COR-L47 (cell line): ENCODE measurements at regions not wholly inside any gene's neighbourhood (a gene's known extent, or its start where the extent isn't known, plus 50 kb on each side); places are given as distances from the start of the nearest gene placed in this dataset.

Experiments used
- DNase-seq: peaks from one replicate; lab custom pipeline; 2025; lab: John Stamatoyannopoulos, UW

DNA sequence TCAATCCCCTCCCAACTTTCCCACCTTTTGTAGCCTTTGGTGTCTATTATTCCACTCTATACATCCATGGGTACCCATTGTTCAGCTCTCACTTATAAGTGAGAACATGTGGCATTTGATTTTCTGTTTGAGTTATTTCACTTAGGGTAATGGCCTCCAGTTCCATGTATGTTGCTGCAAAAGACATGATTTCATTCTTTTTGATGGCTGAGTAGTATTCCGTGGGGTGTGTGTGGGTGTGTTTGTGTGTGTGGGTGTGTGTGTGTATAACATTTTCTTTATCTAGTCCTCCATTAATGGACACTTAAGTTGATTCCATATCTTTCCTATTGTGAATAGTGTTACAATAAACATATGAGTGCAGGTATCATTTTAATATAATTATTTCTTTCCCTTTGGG is 157.5 kb upstream of the FSTL4 start:
- DNase-seq, result no peak

DNA sequence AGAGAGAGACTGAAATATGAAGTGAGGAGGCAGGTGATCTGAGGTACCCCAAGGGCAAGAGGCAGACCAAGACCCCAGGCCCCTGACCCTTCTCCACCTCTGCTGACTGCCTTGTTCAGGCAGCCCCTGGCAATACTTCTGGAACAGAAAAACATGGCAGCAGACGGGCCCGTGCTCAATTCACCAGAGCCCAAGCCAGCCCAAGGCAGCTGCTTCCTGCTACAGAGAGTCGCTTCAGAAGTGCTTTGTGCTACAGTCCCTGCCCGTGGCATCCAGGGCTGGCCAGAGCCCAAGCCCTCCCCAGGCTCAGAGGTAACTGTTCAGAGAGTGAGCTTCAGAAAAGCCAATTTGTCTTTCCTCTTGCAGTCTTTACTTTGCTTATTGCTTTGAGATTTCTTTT is 151.4 kb upstream of the FSTL4 start:
- no peak for DNase-seq

DNA sequence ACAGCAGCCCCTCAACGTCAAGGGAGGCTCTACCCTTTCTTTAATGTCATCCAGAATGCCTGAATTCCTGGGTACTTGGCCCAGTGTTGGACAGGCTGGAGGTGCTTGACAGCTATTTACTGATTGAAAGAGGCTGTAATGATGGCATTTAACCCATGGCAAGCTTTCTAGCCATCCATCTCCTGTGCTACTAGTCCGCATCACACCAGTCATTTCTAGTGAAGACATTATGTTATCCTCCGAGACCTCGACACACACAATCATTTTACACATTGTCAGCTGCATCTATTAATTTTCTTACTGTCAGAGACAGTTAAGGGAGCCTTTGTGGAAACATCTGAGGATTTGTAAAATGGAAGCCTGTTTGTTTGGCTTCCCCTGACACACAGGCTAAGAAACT is 149.3 kb upstream of the FSTL4 start:
- no peak for DNase-seq

DNA sequence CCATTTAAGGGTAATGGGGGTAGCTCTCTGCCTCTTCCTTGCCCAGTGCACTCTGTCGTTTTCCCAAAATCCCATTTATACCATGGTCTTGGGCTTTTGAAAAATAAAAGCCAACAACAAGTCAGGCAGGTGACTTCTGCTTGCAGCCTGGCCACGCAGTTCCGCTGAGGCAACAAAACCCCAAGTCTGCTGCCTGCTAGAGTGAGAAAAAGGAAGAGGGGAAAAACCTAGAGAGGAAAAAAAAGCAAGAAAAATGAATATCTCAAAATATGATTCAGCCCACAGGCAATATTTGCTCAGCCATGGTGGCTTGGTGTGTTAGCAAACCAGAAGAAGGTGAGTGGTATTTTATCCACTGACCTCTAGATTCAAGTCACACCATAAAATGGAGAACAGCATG is 148.2 kb upstream of the FSTL4 start:
- no peak for DNase-seq

DNA sequence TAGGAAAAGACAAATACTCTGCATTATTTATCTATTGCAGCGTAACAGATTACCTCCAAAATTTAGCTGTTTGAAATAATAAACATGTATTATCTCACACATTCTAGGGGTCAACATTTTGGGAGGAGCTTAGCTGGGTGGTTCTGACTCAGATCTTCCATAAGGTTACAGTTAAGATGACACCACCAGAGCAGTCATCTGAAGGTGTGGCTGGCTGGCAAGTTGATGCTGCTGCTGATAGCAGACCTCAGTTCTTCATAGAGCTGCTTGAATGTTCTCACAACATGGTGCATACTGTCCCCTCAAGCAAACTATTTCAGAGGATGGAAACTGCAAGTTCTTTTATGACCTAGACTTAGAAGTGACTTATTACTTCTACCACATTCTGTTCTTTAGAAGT is 146.3 kb upstream of the FSTL4 start:
- no peak for DNase-seq

DNA sequence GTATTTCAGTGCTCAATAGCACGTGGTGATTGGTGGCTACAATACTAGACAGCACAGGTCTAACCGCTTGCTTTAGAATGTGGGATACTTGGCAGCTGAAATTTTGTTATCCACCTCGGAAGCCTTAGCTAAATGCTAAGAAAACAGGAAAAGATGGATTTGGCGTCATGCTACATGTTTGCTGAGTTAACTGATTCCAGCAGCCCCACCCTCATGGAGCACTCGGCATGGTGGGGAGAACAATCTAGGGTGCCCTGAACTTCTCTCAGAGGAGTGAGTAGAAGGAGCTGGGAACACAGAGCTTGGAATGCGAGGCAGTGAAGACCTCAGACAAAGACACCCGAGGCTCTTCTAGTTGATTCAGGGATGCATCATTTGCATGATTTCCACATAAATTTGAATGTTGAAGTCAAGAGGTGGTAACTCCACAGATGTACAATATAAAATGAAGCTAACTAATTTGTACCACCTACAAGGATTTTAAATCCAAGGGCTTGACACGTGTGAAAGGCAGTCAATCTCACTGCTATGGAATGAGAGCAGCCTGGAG is 145.1 kb upstream of the FSTL4 start:
- no peak for DNase-seq

DNA sequence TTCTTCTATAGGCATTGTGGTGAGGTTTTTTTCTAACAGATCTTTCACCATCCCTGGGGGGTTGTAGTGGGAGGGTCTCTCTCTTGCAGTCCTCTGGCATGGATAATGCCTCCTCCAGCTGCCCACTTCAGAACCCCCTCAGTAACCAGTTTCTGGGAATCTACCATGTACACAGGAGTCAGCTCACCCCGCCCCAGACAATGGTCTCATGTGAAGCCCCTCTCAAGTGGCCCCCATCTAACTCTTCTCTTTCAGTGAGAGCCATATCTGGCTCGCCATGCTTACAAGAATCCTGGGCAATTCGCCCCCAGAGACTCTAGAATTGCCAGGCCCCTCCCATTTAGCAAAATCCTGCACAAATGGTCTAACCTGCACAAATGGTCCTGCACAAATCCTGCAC is 144.4 kb upstream of the FSTL4 start:
- DNase-seq, result no peak

DNA sequence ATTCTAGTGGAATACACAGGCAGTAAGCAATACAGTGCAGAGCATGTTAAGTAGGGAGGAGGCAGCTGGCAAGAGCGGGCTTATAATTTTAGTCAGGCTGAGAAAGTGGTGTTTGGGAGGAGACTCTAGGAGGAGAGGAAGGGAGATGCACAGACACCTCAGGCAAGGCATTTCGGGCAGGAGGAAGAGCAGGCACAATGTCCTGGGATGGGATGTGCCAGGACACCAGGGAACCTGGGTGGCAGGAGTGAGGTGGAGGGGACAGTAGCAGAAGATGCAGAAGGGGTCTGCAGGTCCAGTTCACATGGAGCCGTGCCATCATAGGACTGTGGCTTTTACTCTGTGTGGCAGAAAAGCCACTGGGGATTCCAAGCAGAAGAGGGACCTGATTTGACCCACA is 143.7 kb upstream of the FSTL4 start:
- no peak for DNase-seq

DNA sequence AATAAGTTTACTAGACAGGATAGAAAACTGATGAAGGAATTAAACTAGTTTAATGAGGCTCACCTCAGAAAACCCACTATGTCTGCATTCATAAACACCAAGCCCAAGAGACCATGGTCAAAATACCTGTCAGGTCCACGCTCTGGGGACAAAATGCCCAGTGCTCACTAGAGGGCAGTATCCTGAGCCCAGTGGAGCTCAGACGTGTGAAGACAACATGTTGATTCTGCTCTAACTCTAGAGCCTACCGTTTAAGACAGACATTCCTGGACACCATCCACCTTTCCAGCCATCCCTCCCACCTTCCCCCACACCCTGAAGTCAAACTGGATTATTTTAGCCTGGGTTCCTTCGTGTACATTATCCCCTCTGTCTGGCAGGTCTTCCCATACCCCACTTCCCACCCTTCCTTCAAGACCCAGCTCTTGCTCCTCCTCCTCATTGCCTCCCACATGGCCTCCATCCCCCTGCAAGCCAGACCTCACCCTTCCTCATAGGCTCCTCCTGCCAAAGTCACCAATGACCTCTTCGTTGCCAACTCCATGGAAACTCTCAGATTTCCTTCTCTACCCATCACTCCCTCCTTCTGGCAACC is 142.3 kb upstream of the FSTL4 start:
- DNase-seq, result peak; percentile 40

DNA sequence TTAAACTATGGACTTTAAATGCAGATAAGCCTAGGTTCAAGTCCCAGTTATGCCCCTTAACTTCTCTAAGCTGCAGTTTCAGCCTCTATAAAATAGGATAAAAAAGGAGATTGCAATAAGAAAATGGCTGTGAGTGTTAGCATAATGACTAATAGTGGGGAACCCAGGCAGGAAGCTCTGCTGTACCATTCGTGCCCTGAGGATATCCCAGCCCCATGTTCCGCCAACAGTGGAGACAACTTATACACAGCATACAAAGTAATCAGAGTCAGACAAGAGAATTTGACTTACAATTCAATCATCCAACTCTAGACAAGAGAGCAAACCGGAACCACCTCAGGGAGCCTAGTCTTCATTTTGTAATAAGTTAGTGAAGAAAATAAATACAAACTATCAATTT is 141.5 kb upstream of the FSTL4 start:
- DNase-seq, result no peak

DNA sequence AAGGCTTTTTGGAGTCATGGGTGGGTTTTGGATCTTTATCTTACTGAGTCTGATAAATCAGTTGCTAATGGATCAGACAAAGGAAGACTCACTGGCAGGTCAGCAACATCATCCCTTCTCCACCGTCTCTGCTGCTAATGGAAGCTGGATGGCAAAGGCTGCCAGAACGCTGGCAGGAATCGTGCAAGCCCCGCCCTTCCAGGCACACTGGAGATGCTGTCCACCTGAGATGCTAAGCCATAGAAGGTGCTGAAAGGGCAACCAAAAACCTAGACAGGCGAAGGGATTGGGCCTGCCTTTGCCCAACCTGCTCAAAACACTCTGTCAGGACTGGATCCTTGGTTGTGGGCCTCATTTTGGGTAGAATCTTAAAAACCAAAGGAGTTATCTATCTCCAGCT is 139.5 kb upstream of the FSTL4 start:
- no peak for DNase-seq

DNA sequence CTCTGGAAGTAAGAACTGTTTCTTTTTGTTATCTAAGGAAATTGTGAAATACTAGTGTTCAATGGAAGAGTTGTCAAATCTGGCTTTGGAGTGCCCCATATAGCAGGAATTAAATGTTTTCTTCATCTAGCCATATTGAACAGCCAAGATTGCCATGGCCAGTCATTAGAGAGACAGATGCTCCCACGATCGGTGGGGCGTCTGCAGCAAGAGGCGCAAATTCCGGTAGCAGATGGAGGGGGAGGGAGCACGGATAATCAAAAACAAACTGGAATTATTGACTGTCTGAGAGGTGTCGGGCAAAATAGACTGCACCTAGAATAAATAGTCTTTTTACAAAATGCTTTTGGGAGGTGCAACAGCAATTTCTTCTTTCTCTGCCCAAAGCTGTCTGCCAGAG is 139.1 kb upstream of the FSTL4 start:
- DNase-seq, result no peak

DNA sequence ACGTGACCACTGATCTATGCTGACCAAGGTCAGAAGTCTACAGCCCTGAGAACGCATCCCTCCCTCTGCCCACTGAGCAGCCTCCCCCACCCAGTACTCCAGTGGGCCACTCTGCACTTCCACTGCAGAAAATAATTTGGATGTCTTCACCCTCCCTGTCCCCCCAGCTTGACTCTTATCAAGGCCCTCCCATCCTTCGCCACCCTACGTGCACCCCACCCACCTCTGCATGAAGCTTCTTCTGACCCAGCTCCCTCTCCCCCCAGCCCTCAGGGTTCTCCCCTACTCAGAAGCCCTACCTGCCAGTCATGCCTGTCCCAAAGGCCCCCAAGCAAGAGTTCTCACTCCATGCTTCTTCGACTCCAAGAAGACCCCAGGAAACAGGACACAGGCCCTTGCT is 138.5 kb upstream of the FSTL4 start:
- no peak for DNase-seq

DNA sequence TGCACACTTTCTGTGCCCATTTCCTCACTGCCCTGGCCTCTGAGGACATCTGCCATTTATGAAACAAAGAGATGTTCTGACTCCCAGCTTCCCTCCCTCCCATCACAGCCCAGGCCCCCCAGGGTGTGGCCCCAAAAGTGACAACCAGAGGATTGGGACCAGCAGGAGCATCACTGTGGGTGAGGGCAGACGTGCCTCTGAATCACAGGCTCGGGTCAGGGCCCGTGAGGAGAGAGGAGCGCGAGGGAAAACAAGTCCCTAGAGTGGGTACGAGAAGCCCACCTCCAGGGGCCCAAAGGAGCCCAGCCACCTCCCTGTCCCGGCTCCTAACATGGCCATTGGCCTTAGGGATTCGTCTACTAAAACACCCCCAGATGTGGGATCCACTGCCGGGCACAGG is 138.0 kb upstream of the FSTL4 start:
- DNase-seq, result no peak

DNA sequence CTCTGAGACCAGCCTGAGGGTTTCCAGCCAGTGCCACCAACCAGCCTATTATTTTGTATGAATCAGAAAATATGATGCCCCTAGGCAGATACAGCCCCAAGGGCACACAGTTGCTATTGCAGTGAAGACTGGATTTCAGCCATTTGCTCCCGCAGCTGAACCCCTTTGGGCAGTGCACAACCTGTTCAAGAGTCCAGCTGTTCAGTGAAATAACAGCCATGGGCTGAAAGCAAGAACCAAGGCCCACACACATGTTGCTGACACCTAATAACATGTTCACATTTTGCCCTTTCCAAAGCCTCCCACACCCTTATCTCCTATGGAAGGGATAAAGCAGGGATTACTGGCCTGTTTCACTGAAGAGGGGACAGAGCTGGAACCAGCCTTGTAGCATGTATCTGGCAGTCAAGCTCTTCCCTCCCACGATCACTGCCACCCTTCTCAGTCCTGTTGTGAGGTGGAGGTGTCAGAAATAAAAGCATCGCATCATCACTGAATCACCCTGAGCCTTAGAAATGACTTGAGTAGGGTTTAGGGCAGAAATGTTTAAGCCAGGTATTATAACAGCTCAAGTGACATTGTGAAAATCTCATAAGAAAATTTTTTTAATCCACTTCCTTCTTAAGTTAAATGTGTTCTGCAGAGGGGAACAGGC is 137.1 kb upstream of the FSTL4 start:
- DNase-seq, result no peak

DNA sequence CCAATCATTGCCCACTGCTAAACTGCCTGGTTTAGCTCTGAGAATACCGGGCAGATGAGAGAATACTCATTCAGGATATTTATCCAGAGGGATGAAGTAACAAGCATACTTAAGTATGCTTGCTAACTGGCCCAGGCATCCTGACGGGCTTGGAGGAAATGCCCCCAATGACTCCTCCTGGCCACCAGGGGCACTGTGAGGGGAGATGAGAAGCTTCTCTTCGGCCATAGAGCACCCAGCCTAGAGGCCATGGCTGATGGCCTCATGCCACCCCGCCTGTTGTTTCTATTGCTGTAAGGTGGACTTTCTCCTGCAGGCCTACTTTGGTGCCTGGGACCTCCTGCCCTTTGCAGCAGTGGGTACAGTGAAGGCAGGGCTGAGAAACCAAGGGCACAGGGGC is 134.5 kb upstream of the FSTL4 start:
- DNase-seq, result no peak

DNA sequence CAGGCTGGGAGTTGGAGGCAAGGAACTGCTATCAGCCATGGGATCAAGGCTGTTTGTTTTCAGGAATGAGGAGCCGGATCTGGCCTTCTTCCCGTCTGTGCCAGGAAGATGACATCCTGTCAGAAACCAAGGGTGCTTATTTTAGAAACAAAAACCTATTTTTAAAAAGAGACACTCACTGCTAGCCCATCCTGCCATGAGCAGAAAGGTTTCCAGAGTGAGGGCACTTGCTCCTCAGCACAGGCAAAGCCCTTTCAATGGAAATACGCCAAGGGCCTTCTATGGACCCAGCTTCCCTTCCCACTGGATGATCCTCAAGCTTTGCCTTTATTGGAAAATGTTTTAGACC is 132.6 kb upstream of the FSTL4 start:
- DNase-seq, result no peak

DNA sequence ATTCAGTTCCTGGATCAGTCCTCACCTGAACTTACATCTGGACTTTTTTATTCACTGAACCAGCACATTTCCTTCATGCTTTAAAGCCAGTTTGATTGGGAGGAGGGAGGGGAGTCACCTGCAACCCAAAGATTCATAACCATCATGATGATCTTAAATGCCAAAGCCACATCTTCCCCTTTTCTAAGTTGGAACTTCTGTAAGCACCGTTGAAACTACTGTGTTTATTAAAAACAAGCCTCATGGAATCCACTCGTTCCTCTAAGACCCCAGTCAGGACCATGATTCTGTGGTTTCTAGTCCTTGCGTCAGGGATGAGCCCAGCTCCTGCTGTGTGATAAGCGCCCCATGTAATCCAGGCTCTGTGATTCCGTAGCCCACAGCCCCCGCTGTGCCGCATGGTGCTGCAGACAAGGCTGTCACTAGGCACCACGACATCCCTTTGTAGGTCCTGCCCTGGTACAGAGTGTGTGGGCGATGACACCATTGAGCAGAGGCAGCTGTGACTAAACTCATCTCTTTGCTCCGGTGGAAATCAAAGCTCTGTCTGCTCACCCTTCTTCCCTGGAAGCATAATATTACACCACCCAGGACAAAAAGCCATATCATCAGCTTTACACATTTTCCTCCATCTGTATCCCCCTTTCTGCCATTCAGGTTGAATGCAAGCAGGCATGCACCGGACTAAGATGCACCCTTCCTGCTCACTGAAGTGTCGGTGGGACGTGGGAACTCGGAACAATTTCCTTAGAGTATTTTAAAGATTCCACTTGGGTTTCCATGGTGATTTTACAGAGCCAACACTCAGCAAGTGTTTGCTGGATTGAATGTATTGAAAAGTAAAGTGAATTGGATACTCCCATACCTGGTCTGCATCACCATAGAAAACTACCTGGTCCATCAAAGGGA is 132.0 kb upstream of the FSTL4 start:
- DNase-seq, result no peak

DNA sequence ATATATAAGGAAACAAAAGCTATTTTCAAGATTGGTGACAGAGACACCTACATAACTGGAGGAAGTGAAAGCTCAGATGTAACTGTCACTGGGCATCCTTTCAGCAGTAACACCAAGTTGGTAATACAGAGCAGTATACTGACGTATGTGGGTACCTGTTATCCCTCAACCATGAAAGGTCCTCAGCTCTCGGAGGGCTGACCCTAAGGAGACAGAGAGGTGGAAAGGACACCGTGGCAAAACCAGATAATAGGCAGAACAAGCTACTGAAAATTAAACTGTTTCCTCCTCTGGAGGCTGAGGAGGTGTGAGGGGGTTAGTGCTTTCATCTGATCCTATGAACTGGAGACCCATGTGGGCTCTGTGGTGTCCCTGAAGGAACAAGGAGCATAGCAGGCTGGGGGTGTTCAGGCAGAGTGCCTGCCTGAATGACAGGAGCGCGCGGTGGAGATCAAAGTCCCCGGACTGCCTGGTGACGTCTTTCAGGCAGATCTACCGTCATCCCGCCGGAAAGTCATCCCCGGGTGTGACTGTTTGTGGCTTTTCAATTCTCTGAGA is 130.2 kb upstream of the FSTL4 start:
- no peak for DNase-seq

DNA sequence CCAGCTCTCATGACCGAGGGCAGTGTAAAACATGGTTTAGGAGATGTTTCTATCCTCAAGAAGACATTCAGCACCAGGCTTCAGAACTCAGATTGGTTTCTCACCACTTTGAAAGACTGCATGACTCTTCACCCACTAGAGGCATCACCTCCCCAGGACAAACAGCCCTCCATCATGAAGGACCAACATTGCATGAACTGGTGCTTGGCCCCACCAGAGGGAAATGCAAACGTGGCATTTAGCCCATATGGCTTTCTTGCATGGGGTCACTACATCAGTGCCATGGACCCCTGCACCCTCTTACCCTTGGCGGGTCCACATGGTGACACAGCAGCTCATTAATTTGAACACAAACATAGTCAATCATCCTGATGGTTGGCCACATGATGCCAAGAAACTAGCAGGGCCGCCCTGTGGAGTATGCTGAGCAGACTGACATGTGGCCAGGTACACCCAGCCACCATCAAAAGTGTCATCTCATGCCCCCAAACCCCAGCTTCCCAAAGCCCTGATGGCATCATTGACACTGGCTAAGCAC is 129.5 kb upstream of the FSTL4 start:
- no peak for DNase-seq

DNA sequence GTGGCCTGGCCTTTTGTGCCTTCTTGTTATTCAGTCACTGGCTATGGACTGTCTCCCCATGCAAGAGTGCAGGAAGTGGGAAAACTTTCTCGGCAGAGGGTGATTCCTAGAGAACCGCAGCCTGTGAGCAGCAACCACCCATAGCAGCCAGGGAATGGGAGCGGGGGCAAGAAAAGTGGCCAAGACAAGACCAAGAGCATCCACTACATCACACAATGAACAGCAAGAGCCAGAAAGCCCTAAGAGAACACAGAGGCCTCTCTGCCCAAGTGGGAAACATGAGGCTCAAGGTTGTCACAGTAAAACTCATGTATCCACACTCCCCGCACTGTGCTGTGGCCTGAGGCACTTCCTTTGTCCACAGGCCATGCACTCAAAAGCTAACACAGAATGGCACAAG is 129.1 kb upstream of the FSTL4 start:
- no peak for DNase-seq

DNA sequence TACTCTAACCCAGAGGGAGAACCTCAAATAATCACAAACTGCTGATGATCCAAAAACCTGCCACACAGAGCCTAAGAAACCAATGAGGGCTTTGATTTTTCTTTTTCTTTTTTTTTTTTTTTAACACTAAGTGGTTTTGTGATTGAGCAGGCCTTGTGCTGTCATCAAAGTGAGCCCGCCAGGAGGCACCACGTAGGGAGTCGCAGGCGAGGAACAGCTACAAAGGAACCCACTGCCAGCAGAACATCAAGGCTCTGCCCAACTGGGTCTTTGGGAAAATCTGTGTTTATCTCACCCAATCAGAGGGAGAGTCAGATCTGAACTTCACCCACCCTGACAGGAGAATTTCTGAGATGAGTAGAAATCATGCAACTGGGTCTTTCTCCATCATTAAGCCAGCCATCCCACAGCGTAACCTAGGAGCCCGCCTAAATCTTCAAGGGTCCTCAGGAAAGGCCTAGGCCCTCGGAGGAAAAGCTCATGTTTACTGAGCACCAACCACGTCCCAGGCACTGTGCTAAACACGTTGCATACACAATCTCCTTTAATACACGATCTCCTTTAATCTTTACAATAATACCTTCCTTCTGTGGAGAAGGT is 126.9 kb upstream of the FSTL4 start:
- no peak for DNase-seq
